Heart right ventricle (tissue), 16 donors: ENCODE measurements at regions not wholly inside any gene's neighbourhood (a gene's known extent, or its start where the extent isn't known, plus 50 kb on each side); places are given as distances from the start of the nearest gene placed in this dataset.

Experiments
- ATAC-seq, 8 donors: fragments of 200-7000 bp; cut with Tn5 transposase; one replicate each; pipeline ENCODE4 v1.9.1; 2020; ENCODE audit warnings: mild to moderate bottlenecking in 8 of 8, moderate library complexity in 8 of 8, moderate number of reproducible peaks in 1 of 8
- DNase-seq, 2 donors: peaks; one replicate each; pipeline ENCODE4 v3.0.0-alpha.2; 2020
- H3K27ac ChIP-seq, 10 donors: fragments of 200-600 bp; sonication (generic) in 2 of 10; one replicate each; pipeline versions ENCODE4 v1.5.0 to v1.8.0; 2020 to 2022; ENCODE audit warnings: mild to moderate bottlenecking in 3 of 10
- H3K27me3 ChIP-seq, 7 donors: fragments of 200-600 bp; one replicate each; pipeline ENCODE4 v1.8.0; 2021 to 2022; ENCODE audit warnings: mild to moderate bottlenecking in 2 of 7
- H3K36me3 ChIP-seq, 9 donors: fragments of 200-600 bp; sonication (generic) in 1 of 9; one replicate each; pipeline versions ENCODE4 v1.5.0 to v1.8.0; 2020 to 2022; ENCODE audit warnings: mild to moderate bottlenecking in 2 of 9
- H3K4me1 ChIP-seq, 9 donors: fragments of 200-600 bp; sonication (generic) in 1 of 9; one replicate each; pipeline versions ENCODE4 v1.5.0 to v1.8.0; 2020 to 2022; ENCODE audit warnings: mild to moderate bottlenecking in 4 of 9
- H3K4me3 ChIP-seq, 10 donors: fragments of 200-600 bp; sonication (generic) in 2 of 10; one replicate each; pipeline versions ENCODE4 v1.5.0 to v1.8.0; 2020 to 2022; ENCODE audit warnings: mild to moderate bottlenecking in 7 of 10, moderate library complexity in 2 of 10
- H3K9me3 ChIP-seq, 11 donors: fragments of 200-600 bp in 10 of 11; sonication (generic) in 2 of 11; one replicate each; pipeline versions ENCODE4 v1.5.0 to v1.8.0; 2013 to 2022; ENCODE audit warnings: mild to moderate bottlenecking in 2 of 11, control low read depth in 1 of 11, moderate library complexity in 1 of 11
- CTCF ChIP-seq, 9 donors: fragments of 200-600 bp; sonication (generic) in 2 of 9; IDR thresholded peaks; one replicate each; pipeline versions ENCODE4 v1.5.0 to v1.8.0; 2021 to 2022; ENCODE audit warnings: antibody characterized with exemption in 9 of 9, mild to moderate bottlenecking in 5 of 9, moderate library complexity in 1 of 9
- WGBS, 2 donors: extraction: QIAGEN DNeasy Blood & Tissue Kit; methylation state at CpG; one replicate each; pipeline ENCODE4 v1.1.7; 2013; ENCODE audit warnings: inconsistent platforms in 1 of 2; 5-methylcytosine and 5-hydroxymethylcytosine counted together
- intact Hi-C, 10 donors: fragments of 100-400 bp; cut with DNase I; formaldehyde crosslinking; loops; one replicate each; pipeline versions ENCODE4 v1.11.1 to v1.14.2; 2022
- donor health status: Arrhythmogenic right ventricular cardiomyopathy.
- donor health status: ischemic (EF 13 %, LVEDD 7.1; RV severe dilation, severe dysfunction).
- donor health status: healthy with polysubstance abuse.
- donor health status: DM: no; HTN: yes; CAD: no.
- donor health status: DM: no; HTN: no; CAD: no.
- donor health status: ischemic (EF 25% LVEDD 6.9; RV normal size, moderate dysfunction).
- donor health status: ischemic (EF 25% LVEDD 5.7; RV mildly dilated, moderate dysfunction).
- donor health status: healthy.
- donor health status: DM: yes; HTN: yes; CAD: no.
- donor health status: Ischemic cardiomyopathy.
- donor health status: ischemic (EF 35%, LVEDD 5.7; RV mildly dilated, moderate dysfunction).
- donor health status: nonischemic (EF 11% LVEDD 7.7; RV severe dilation, severe dysfunction).
- donor health status: DM: yes; HTN: yes; CAD: no.
- donor health status: PGD.
- donor health status: ischemic (EF 29% LVEDD 5.4; RV normal size, mild dysfunction).
- donor health status: nonischemic (EF 23%, LVEDD 6.1; RV moderate dilation, normal function).

- ATAC-seq (no peak), DNase-seq (no peak)
- Histone ChIP-seq H3K4me3 (no peak overlapping the region), H3K36me3 (no peaks in the 10 kb centered on the region), H3K27ac (no peak overlapping the region), H3K9me3 (peaks cover 0 to 5% (median 0%) of the 10 kb centered on the region in 11 donors), H3K4me1 (no peaks in the 10 kb centered on the region), H3K27me3 (no peaks in the 10 kb centered on the region)
- no peak for TF ChIP-seq CTCF (IDR thresholded peaks at IDR 0.05)
- intact Hi-C loops = no loop called here
- WGBS, 2 donors = 74% methylated on average over 3 of the region's 3 CpGs
Measured at GRCh38 chr5:6261256-6261655, 117.1 kb downstream of the MED10 start.

DNA sequence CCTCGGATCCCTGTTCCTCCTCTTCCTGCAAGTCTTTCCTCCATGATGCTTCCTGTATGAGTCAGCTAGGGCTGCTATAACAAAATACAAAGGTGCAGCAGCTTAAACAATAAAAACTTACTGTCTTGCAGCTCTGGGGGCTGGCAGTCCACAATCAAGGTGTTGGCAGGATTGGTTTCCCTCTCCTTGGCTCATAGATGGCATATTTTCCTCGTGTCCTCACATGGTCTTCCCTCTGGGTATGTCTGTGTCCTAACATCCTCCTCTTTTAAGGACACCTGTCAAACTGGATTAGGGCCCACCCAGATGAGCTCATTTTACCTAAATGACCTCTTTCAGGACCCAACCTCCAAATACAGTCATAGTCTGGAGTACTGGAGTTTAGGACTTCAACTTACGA is 117.5 kb downstream of the MED10 start:
- 53 to 60% methylated on average over 3 of the region's 3 CpGs for WGBS, 2 donors
- H3K4me3 ChIP-seq = no peak overlapping the region
- no peak overlapping the region for H3K27ac ChIP-seq
- TF ChIP-seq CTCF (IDR thresholded peaks at IDR 0.05) = no peak
- H3K36me3 ChIP-seq = no peaks in the 10 kb centered on the region
- H3K27me3 ChIP-seq = no peaks in the 10 kb centered on the region
- H3K4me1 ChIP-seq = no peaks in the 10 kb centered on the region
- intact Hi-C loops = no loop called here
- ATAC-seq (no peak), DNase-seq (no peak)
- H3K9me3 ChIP-seq = peaks cover 0 to 5% (median 0%) of the 10 kb centered on the region in 11 donors

GRCh38 chr5:6256901-6257300 is 121.4 kb downstream of the MED10 start:
- Histone ChIP-seq H3K27me3 (peaks cover 0 to under 1% (median 0%) of the 10 kb centered on the region in 7 donors), H3K36me3 (no peaks in the 10 kb centered on the region), H3K4me3 (no peak overlapping the region), H3K9me3 (no peaks in the 10 kb centered on the region), H3K4me1 (no peaks in the 10 kb centered on the region), H3K27ac (no peak overlapping the region)
- ATAC-seq (no peak), DNase-seq (no peak)
- intact Hi-C loops = no loop called here
- no peak for TF ChIP-seq CTCF (IDR thresholded peaks at IDR 0.05)
- 45 to 64% methylated on average over 3 of the region's 3 CpGs for WGBS, 2 donors

- intact Hi-C loops = no loop called here
- DNase-seq (no peak), ATAC-seq (no peak)
- Histone ChIP-seq H3K36me3 (no peaks in the 10 kb centered on the region), H3K27ac (no peak overlapping the region), H3K27me3 (peaks cover 0 to 6% (median 0%) of the 10 kb centered on the region in 7 donors), H3K4me1 (no peaks in the 10 kb centered on the region), H3K4me3 (no peak overlapping the region), H3K9me3 (peaks cover 0 to 4% (median 0%) of the 10 kb centered on the region in 11 donors)
- WGBS, 2 donors = 20 to 42% methylated on average over 2 of the region's 2 CpGs
- no peak for TF ChIP-seq CTCF (IDR thresholded peaks at IDR 0.05)
Measured at GRCh38 chr5:6255956-6256355, 122.4 kb downstream of the MED10 start.
